NAMALWA (cell line): ENCODE measurements at regions not wholly inside any gene's neighbourhood (a gene's known extent, or its start where the extent isn't known, plus 50 kb on each side); places are given as distances from the start of the nearest gene placed in this dataset.
"Not testable (repeated sequence)": the region's sequence is repeated elsewhere in the genome, so short reads cannot be mapped to it uniquely, and the experiment has no call there.

Source experiments
- DNase-seq: peaks from one replicate; pipeline ENCODE4 v3.0.0-alpha.2; 2015; ENCODE audit warnings: low spot score

GRCh38 chr2:237196409-237196808 is 110.7 kb downstream of the COPS8 start:
- DNase-seq: no peak

GRCh38 chr2:237196866-237197618 is 111.4 kb downstream of the COPS8 start:
- no peak for DNase-seq

- DNase-seq: no peak
Observed at GRCh38 chr2:237198164-237198855, 112.6 kb downstream of the COPS8 start.

- DNase-seq: no peak
Observed at GRCh38 chr2:237199082-237199481, 113.4 kb downstream of the COPS8 start.

GRCh38 chr2:237199577-237199976 is 113.9 kb downstream of the COPS8 start:
- DNase-seq: no peak

GRCh38 chr2:237200462-237200861 is 114.8 kb downstream of the COPS8 start:
- DNase-seq: no peak

GRCh38 chr2:237201461-237202287 is 116.0 kb downstream of the COPS8 start:
- DNase-seq: no peak

GRCh38 chr2:237202288-237203030 is 116.8 kb downstream of the COPS8 start:
- DNase-seq: no peak

- no peak for DNase-seq
Observed at GRCh38 chr2:237205043-237205541, 119.4 kb downstream of the COPS8 start.

GRCh38 chr2:237205561-237205971 is 119.9 kb downstream of the COPS8 start:
- no peak for DNase-seq

GRCh38 chr2:237207646-237208045 is 122.0 kb downstream of the COPS8 start:
- no peak for DNase-seq

GRCh38 chr2:237208373-237209260 is 122.9 kb downstream of the COPS8 start:
- no peak for DNase-seq

GRCh38 chr2:237209885-237210284 is 124.2 kb downstream of the COPS8 start:
- DNase-seq: no peak

- no peak for DNase-seq
Observed at GRCh38 chr2:237210297-237210696, 124.6 kb downstream of the COPS8 start.

- DNase-seq: no peak
Observed at GRCh38 chr2:237210763-237211162, 125.1 kb downstream of the COPS8 start.

- DNase-seq: not testable (repeated sequence)
Observed at GRCh38 chr2:237212356-237213279, 126.9 kb downstream of the COPS8 start.

GRCh38 chr2:237213315-237214022 is 127.8 kb downstream of the COPS8 start:
- no peak for DNase-seq

- DNase-seq: no peak
Observed at GRCh38 chr2:237214030-237214675, 128.5 kb downstream of the COPS8 start.
